ENCODE measurements at regions not wholly inside any gene's neighbourhood (a gene's known extent, or its start where the extent isn't known, plus 50 kb on each side); places are given as distances from the start of the nearest gene placed in this dataset.
"Not testable (repeated sequence)": the region's sequence is repeated elsewhere in the genome, so short reads cannot be mapped to it uniquely, and the experiment has no call there.

GRCh38 chr14:25436288-25436875, 386.4 kb upstream of the STXBP6 start:
- no peak for DNase-seq (ENCODE audit: low read depth)

GRCh38 chr14:25431211-25432076, 381.5 kb upstream of the STXBP6 start:
- DNase-seq (ENCODE audit: low read depth) = no peak

GRCh38 chr14:25430808-25431207, 380.9 kb upstream of the STXBP6 start:
- no peak for DNase-seq (ENCODE audit: low read depth)

GRCh38 chr14:25412998-25413397, 363.1 kb upstream of the STXBP6 start:
- no peak for DNase-seq (ENCODE audit: low read depth)

GRCh38 chr14:25411781-25412757, 362.1 kb upstream of the STXBP6 start:
- no peak for DNase-seq (ENCODE audit: low read depth)

GRCh38 chr14:25406818-25407217, 356.9 kb upstream of the STXBP6 start:
- DNase-seq (ENCODE audit: low read depth) = no peak

- no peak for DNase-seq (ENCODE audit: low read depth)
Measured at GRCh38 chr14:25400607-25401206, 350.8 kb upstream of the STXBP6 start.

GRCh38 chr14:25396128-25396527, 346.2 kb upstream of the STXBP6 start:
- no peak for DNase-seq (ENCODE audit: low read depth)

GRCh38 chr14:25394791-25395391, 344.9 kb upstream of the STXBP6 start:
- no peak for DNase-seq (ENCODE audit: low read depth)

GRCh38 chr14:25394356-25394755, 344.4 kb upstream of the STXBP6 start:
- no peak for DNase-seq (ENCODE audit: low read depth)

- no peak for DNase-seq (ENCODE audit: low read depth)
Measured at GRCh38 chr14:25389948-25390347, 340.0 kb upstream of the STXBP6 start.

GRCh38 chr14:25381498-25381897, 331.6 kb upstream of the STXBP6 start:
- no peak for DNase-seq (ENCODE audit: low read depth)

- no peak for DNase-seq (ENCODE audit: low read depth)
Measured at GRCh38 chr14:25375639-25376038, 325.7 kb upstream of the STXBP6 start.

- no peak for DNase-seq (ENCODE audit: low read depth)
Measured at GRCh38 chr14:25371068-25371467, 321.1 kb upstream of the STXBP6 start.

- not testable (repeated sequence) for DNase-seq (ENCODE audit: low read depth)
Measured at GRCh38 chr14:25370057-25370456, 320.1 kb upstream of the STXBP6 start.

- DNase-seq (ENCODE audit: low read depth) = no peak
Measured at GRCh38 chr14:25358330-25358729, 308.4 kb upstream of the STXBP6 start.

GRCh38 chr14:25351269-25351668, 301.3 kb upstream of the STXBP6 start:
- no peak for DNase-seq (ENCODE audit: low read depth)

GRCh38 chr14:25350802-25351201, 300.9 kb upstream of the STXBP6 start:
- no peak for DNase-seq (ENCODE audit: low read depth)

- DNase-seq (ENCODE audit: low read depth) = no peak
Measured at GRCh38 chr14:25350021-25350420, 300.1 kb upstream of the STXBP6 start.

- peak; percentile 14 for DNase-seq (ENCODE audit: low read depth)
Measured at GRCh38 chr14:25349269-25349668, 299.3 kb upstream of the STXBP6 start.

- DNase-seq (ENCODE audit: low read depth) = no peak
Measured at GRCh38 chr14:25340882-25341281, 290.9 kb upstream of the STXBP6 start.

- no peak for DNase-seq (ENCODE audit: low read depth)
Measured at GRCh38 chr14:25322784-25323183, 272.8 kb upstream of the STXBP6 start.

Data from non-pigmented ciliary epithelial cell (primary cell).